Sigmoid colon (tissue), 4 donors: ENCODE measurements at regions not wholly inside any gene's neighbourhood (a gene's known extent, or its start where the extent isn't known, plus 50 kb on each side); places are given as distances from the start of the nearest gene placed in this dataset.

Experiments used
- CTCF ChIP-seq, 4 experiments: fragments of 450-650 bp in 3 of 4; fragments of 200-600 bp in 1 of 4; IDR thresholded peaks; one replicate each; pipeline ENCODE4 v1.5.1; 2016 to 2019; ENCODE audit warnings: antibody characterized with exemption in 4 of 4, mild to moderate bottlenecking in 3 of 4, moderate library complexity in 2 of 4
- EP300 ChIP-seq, 4 donors: sonication (generic); formaldehyde crosslinking; IDR thresholded peaks; one replicate each; pipeline ENCODE4 v1.6.1; 2017; ENCODE audit warnings: antibody characterized with exemption in 4 of 4

GRCh38 chr6:109284675-109285074 lies 97.6 kb downstream of the CD164 start:
- TF ChIP-seq EP300 (IDR thresholded peaks at IDR 0.05) (no peak), CTCF (IDR thresholded peaks at IDR 0.05) (no peak)
